C4-2B (cell line): ENCODE measurements at regions not wholly inside any gene's neighbourhood (a gene's known extent, or its start where the extent isn't known, plus 50 kb on each side); places are given as distances from the start of the nearest gene placed in this dataset.

Experiments
- CTCF ChIP-seq: fragments of 450-650 bp; conservative IDR thresholded peaks from 2 replicates; pipeline ENCODE4 v1.5.1; 2017; ENCODE audit warnings: mild to moderate bottlenecking
- ZFX ChIP-seq: fragments of 450-650 bp; IDR thresholded peaks from 2 replicates; pipeline ENCODE4 v1.6.1; 2017

- TF ChIP-seq CTCF: no peak
- no peak for TF ChIP-seq ZFX
These were observed 123.6 kb upstream of the SMIM21 start for GRCh38 chr18:75551071-75551470.
